ENCODE measurements at regions not wholly inside any gene's neighbourhood (a gene's known extent, or its start where the extent isn't known, plus 50 kb on each side); places are given as distances from the start of the nearest gene placed in this dataset.
"Not testable (repeated sequence)": the region's sequence is repeated elsewhere in the genome, so short reads cannot be mapped to it uniquely, and the experiment has no call there.

DNA sequence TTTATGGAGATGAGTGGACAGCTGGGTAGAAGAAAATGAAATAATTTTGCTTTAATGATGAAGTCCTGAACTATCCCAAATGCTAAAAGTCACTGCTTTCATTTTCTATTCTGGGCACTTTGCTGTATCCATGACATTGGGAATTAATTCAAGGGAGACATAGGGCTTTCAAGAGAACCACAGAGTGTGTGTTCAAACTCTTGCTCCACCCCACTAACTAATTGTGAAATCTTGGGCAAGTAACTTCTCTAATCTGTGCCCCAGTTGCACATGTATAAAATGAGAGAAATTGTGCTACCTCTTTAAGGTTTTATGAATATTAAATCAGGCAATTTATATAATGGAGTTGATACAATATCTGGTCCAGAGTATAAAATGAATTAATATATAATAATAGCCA, 1422.0 kb downstream of the ADGRL3 start:
- no peak for DNase-seq

- DNase-seq = no peak
Measured at GRCh38 chr4:62619971-62620370, 1419.8 kb downstream of the ADGRL3 start.

- no peak for DNase-seq
Measured at GRCh38 chr4:62618042-62618441, 1417.9 kb downstream of the ADGRL3 start.

DNA sequence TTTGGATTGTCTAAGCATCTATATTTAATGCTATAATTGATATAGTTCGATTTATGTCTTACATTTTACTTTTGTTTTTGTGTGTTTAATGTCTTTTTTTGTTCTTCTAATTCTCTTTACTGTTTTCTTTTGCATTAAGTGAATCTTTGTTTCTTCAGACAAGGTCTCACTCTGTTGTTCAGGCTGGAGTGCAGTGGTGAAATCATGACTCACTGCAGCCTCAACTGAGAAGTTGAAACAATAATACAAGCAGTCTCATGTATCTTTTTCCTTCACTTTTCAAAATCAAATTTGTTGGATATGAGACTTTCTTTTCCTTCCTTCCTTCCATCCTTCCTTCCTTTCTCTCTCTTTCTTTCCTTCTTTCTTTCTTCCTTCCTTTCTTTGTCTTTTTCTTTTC, 1401.6 kb downstream of the ADGRL3 start:
- no peak for DNase-seq

- DNase-seq = not testable (repeated sequence)
Measured at GRCh38 chr4:62595265-62595664, 1395.1 kb downstream of the ADGRL3 start.

GRCh38 chr4:62591756-62592155, 1391.6 kb downstream of the ADGRL3 start:
- no peak for DNase-seq

DNA sequence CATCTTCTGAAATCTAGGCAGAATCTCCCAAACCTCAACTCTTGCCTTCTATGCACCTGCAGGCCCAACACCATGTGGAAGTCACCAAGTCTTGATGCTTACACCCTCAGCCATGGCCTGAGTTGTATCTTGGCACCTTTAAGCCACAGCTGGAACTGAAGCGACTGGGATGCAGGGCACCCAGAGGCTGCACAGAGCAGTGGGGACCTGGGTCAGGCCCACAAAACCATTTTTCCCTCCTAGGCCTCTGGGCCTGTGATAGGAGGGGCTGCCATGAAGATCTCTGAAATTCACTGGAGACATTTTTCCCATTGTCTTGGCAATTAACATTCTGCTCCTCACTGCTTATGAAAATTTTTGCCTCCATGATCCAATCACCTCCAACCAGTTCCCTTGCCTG, 1388.5 kb downstream of the ADGRL3 start:
- no peak for DNase-seq

GRCh38 chr4:62571494-62571893, 1371.4 kb downstream of the ADGRL3 start:
- no peak for DNase-seq

DNA sequence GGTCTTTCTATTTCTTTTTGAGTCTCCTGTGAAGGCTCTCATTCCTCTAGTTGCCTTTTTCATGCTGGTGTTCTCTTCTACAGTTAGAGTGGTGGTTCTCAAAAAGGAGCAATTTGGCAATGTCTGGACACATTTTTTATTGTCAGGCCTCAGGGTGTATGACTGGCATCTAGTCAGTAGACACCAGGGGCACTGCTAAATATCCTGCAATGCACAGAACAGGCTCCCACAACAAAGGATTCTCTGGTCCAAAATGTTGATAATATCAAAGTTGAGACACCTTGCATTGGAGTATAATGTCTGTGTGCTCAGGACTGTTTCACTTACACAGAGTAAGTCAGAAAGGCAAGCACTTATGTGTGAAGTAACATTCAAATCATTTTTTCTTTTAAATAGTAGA, 1360.7 kb downstream of the ADGRL3 start:
- DNase-seq = no peak

DNA sequence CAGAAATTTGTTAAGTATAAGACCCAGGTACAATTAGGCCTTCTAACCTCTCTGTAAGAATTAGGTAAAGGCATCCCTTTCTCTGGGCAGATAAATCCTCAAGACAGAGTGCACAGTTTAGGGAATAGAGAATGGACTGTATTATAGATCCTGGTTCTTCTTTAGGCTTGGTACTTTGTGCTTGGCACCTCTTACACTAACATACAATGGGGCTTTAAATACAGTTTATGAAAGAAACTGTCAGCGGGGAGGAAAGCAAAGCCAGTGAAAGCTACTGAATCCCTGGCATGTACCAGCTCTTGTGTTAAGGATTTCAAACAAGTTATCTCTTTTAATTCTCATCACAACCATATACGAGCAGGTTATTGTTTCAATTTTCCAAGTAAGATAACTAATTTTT, 1350.0 kb downstream of the ADGRL3 start:
- no peak for DNase-seq

DNA sequence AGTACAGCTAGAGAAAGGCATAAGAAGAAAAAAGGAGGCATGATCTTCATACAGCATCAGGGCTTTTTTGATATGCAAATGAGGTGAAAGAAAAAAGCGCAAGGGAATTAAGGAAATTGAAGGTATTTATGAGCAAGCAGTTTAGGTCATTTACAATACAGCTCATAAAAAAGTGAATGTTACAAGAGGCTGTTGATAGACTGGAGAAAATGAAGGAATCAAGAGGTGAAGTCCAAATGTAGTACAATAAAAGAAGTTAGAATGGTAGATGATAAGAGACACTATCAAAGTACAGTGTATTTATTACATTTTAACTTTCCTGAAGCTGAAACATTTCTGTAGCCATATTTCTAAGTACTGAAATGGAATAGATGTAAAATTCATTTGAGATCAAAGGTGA, 1349.5 kb downstream of the ADGRL3 start:
- no peak for DNase-seq

DNA sequence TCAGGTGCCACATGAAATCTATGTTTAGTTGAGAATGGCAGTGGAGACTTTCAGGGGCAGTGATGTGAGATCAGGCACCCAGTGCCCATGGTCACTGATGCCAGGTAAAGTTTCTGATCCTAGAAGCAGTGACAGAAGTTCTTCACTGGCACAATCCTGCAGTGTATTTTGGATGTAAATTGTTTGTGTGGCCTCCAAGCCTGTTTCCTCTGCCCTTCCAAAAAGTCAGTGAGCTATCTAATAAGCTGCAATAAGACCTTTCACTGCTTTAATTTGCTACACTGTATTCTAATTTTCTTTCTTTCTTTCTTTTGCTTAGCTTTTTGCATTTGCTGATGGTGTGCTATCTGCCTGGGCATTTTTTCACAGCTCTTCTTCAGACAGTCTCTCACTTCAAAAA, 1348.6 kb downstream of the ADGRL3 start:
- no peak for DNase-seq

DNA sequence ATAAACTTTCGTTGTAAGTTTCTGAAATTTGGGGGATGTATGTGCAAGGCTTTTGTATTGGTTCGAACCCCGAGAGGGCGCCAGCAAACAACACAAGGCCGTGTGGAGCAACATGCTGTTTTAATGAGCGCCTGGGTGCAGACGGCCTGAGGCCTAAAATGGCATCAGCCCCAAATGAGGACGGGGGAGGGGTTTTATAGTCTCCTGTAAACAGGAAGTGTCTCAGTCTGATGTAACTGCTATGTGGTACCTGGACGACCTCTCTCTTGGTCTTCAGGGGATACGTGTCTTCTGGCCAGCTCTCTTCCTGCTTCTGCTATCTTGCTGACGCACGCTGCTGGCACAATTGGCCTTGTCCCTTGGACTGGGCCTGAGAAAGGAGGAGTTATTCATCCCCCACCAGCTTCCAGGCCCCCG, 1348.0 kb downstream of the ADGRL3 start:
- no peak for DNase-seq

GRCh38 chr4:62544428-62544827, 1344.3 kb downstream of the ADGRL3 start:
- no peak for DNase-seq

DNA sequence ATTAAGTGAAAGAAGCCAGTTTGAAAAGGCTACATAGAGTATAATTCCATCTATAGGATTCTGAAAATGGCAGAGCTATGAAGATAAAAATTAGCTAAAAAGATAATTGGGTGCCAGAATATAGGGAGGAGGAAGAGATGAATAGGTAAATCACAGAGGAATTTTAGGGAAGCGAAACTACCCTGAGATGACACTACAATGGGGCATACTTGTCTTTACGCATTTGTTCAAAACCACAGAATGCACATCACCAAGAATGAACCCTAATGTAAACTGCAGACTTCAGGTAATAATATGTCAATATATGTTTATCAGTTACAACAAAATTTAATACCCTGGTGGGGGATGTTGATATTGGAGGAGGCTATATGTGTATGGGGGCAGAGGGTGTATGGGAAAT, 1342.9 kb downstream of the ADGRL3 start:
- no peak for DNase-seq

DNA sequence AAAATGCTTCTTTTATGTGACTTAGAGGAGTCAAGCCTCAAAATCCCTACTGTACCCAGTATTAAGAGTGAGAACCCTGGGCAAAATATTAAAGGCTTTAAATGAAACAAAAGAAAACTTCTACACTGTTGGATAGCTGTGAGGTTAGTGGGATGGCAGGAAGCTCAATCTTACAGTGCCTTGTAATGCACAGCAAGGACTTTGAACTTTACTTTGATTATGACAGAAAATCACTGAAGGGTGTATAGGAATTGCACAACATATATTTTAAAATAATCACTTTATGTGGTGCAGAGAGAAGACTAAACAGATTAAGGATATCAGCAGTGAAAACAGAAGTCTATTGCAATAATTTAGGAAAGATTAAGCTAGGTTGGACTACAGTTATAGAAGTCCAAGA, 1333.4 kb downstream of the ADGRL3 start:
- DNase-seq = no peak

- no peak for DNase-seq
Measured at GRCh38 chr4:62531731-62532130, 1331.6 kb downstream of the ADGRL3 start.

DNA sequence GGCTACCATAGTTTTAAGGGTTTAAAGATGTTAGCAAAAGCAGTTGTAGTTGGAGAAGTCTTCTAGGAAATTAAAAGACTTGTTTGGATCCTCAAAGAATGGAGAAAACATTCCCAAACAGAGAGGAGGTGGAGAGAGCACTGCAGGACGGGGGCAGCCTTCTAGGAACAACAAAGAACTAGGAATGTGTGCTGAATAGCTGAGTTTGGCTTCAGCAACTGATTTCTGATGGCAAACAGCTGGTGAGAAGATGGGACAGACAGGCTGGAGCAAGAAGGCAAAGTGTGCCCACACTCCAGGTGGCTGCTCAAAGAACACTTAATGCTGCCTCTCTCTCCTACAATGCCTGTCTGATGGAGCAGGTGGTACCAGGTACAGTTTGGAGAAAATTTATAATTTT, 1331.1 kb downstream of the ADGRL3 start:
- DNase-seq = no peak

DNA sequence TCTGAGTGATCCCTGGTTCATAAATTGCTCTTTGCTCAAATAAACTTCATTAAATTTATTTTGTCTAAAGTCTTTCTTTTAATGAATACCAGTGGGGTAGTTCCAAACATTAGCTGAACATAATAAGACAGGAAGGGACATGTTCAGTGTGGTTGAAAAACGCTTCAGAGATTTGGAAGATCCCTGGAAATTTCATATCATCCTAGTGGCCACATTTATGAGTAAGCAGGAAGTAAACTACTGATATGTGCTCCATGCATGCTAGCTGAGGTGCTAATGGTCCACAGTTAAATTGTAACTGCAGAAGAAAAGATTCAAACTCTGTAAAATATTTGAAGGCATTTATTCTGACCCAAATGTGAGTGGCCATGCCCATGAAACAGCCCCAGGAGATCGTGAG, 1328.7 kb downstream of the ADGRL3 start:
- no peak for DNase-seq

DNA sequence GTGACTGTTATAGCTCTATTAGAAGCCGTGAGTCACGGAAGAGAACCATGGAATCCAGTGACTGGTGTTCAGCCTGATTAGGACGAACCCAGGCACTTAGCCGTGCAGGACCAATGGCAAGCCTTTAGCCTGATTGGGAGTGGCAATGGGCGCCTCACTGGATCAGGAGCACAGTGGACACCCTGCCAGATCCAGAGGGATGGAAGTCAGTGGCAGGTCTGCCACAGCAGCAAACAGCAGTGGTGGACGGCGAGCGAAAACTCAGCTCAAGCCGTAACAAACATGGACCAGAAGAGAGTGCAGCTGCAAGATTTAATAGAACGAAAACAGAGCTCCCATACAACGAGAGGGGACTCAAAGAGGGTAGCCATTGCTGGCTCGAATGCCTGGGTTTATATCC, 1326.5 kb downstream of the ADGRL3 start:
- DNase-seq = no peak

DNA sequence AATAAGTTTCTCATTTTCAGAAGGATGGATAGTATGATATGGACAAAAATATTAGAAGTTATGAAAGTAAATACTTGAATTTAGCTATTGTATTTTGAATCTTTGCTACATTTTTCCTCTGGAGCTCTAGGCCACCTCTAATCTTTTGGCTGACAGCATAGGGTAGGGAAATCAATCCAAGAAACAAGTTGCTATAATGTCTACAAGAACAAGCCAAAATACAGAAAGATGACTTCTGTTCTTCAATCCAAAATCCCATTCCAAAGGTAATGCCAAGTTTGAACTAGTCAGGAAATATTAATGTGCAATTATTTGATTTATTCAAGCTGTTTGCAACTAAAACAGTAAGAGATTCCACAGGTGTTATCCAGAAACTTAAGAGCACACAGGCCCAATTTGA, 1323.1 kb downstream of the ADGRL3 start:
- no peak for DNase-seq

- no peak for DNase-seq
Measured at GRCh38 chr4:62522273-62522672, 1322.1 kb downstream of the ADGRL3 start.

DNA sequence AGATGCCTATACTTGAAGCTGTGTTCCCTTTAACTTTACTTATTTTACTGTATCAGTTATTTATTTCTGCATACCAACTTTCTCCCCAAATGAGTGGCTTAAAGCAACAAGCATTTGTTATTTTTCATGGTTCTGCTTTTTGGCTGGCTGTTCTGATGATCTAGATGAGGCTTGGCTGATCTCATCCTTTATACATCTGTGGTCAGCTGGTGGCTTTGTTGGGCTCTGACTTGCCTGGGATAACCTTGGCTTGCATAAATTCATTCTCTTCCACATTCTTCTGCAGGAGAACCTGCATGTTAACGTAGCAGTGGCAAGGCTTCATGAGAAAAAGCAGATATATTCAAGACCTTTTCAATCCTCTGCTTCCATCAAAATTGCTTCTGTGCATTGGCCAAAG, 1317.6 kb downstream of the ADGRL3 start:
- DNase-seq = no peak

DNA sequence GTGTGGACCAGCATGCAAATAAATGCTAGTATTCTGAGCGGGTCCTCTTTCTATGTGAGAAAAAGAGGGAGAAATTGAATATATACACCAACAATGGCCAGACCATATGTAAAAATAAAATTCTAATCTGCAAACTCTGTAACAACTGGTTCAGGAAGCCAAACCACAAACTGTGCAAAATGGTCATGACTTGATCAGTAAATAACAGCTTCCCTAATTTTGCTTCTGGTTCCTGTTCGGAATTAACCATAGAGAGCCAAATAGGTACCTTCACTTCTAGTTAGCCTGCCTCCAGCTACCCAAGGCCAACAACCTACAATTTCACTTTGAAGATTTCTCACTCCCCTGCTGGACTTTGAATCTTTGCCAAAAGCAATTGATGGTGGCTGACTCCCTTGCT, 1313.2 kb downstream of the ADGRL3 start:
- DNase-seq = no peak

GRCh38 chr4:62512271-62512670, 1312.1 kb downstream of the ADGRL3 start:
- DNase-seq = no peak

DNA sequence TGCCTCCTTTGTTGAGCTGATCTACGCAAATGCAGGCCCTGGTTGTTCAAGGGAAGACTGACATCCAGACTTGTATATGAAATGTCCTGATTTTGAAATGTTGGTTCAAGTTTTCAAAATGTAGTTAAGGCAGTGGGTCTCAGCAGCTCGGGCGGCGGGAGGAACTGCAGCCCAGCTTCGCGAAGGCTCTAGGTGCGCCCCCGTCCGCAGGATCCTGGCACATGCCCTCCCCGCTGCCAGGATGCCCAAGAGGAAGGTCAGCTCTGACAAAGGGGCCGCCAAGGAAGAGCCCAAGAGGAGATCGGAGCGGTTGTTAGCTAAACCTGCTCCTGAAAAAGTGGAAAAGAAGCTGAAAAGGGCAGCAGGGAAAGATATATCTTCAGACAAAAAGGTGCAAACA, 1310.1 kb downstream of the ADGRL3 start:
- DNase-seq = no peak
